Cardiac fibroblast (primary cell): ENCODE measurements at regions not wholly inside any gene's neighbourhood (a gene's known extent, or its start where the extent isn't known, plus 50 kb on each side); places are given as distances from the start of the nearest gene placed in this dataset.

Experiments used
- DNase-seq, 2 donors: peaks; one replicate each; pipeline versions ENCODE4 v3.0.0 to v3.0.0-alpha.2; 2010; ENCODE audit warnings: low read depth in 2 of 2
- H3K4me3 ChIP-seq, 2 donors: replicated peaks in 1 of 2; 1 replicate in 1 of 2; 2 replicates in 1 of 2; pipeline ENCODE4 v1.5.1; 2011; ENCODE audit warnings: low read depth in 2 of 2, low read length in 2 of 2, mild to moderate bottlenecking in 2 of 2, moderate library complexity in 1 of 2
- CTCF ChIP-seq: IDR thresholded peaks from one replicate; pipeline ENCODE4 v1.5.1; 2011; ENCODE audit warnings: low read depth, mild to moderate bottlenecking, low read length, inconsistent platforms

- no peak for DNase-seq
- H3K4me3 ChIP-seq: no peak overlapping the region
- TF ChIP-seq CTCF: no peak
These were observed 206.0 kb upstream of the CDH4 start for GRCh38 chr20:61045876-61046585.

- TF ChIP-seq CTCF: no peak
- no peak for DNase-seq
- no peak overlapping the region for H3K4me3 ChIP-seq
These were observed 205.2 kb upstream of the CDH4 start for GRCh38 chr20:61046721-61047351.

- H3K4me3 ChIP-seq: no peak overlapping the region
- no peak for TF ChIP-seq CTCF
- no peak for DNase-seq
These were observed 204.5 kb upstream of the CDH4 start for GRCh38 chr20:61047515-61047914.

- no peak overlapping the region for H3K4me3 ChIP-seq
- no peak for DNase-seq
- TF ChIP-seq CTCF: no peak
These were observed 203.8 kb upstream of the CDH4 start for GRCh38 chr20:61048302-61048701.

- H3K4me3 ChIP-seq: no peak overlapping the region
- no peak for TF ChIP-seq CTCF
- DNase-seq: no peak
These were observed 202.4 kb upstream of the CDH4 start for GRCh38 chr20:61049684-61050083.

- no peak for TF ChIP-seq CTCF
- DNase-seq: no peak
These were observed 201.6 kb upstream of the CDH4 start for GRCh38 chr20:61050336-61050890.

More at GRCh38 chr20:61050336-61050890, 201.6 kb upstream of the CDH4 start:
- no peak overlapping the region for H3K4me3 ChIP-seq
